Common myeloid progenitor, CD34-positive (primary cell): ENCODE measurements at regions not wholly inside any gene's neighbourhood (a gene's known extent, or its start where the extent isn't known, plus 50 kb on each side); places are given as distances from the start of the nearest gene placed in this dataset.

Experiments
- CTCF ChIA-PET: fragments of 350-600 bp; sonication (Branson Sonifier 250); formaldehyde crosslinking; loops from one replicate; lab custom pipeline; 2021; ENCODE audit warnings: antibody characterized with exemption; lab: Charles Lee
- POLR2A ChIA-PET: fragments of 350-600 bp; sonication (Branson Sonifier 250); formaldehyde crosslinking; loops from one replicate; lab custom pipeline; 2021; ENCODE audit warnings: antibody characterized with exemption; lab: Charles Lee
- DNase-seq, 3 donors: peaks; one replicate each; pipeline versions ENCODE4 v3.0.0 to v3.0.0-alpha.2; 2013
- H3K27ac ChIP-seq, 2 experiments: 1 replicate in 1 of 2; 2 replicates in 1 of 2; pipeline ENCODE4 v1.7.0; 2013; ENCODE audit warnings: inconsistent platforms in 2 of 2, low read length in 2 of 2, mild to moderate bottlenecking in 2 of 2, low read depth in 1 of 2, moderate library complexity in 1 of 2; ENCODE audit not compliant: severe bottlenecking in 2 of 2, insufficient read depth in 1 of 2, poor library complexity in 1 of 2
- H3K27me3 ChIP-seq, 5 experiments: replicated peaks in 2 of 5; 1 replicate in 3 of 5; 2 replicates in 2 of 5; pipeline versions ENCODE4 v1.6.1 to v1.7.0; 2013; ENCODE audit warnings: low read length in 4 of 5, mild to moderate bottlenecking in 2 of 5, moderate library complexity in 2 of 5, inconsistent platforms in 1 of 5; ENCODE audit not compliant: insufficient read depth in 5 of 5, control insufficient read depth in 4 of 5
- H3K36me3 ChIP-seq, 4 experiments: 1 replicate in 2 of 4; 2 replicates in 2 of 4; pipeline versions ENCODE4 v1.6.1 to v1.7.0; 2013; ENCODE audit warnings: low read length in 3 of 4, control low read depth in 1 of 4, mild to moderate bottlenecking in 1 of 4; ENCODE audit not compliant: control insufficient read depth in 4 of 4, insufficient read depth in 4 of 4
- H3K4me1 ChIP-seq, 4 experiments: 1 replicate in 3 of 4; 2 replicates in 1 of 4; pipeline versions ENCODE4 v1.6.1 to v1.7.1; 2013; ENCODE audit warnings: low read length in 3 of 4, mild to moderate bottlenecking in 3 of 4, control low read depth in 1 of 4, inconsistent platforms in 1 of 4, moderate library complexity in 1 of 4; ENCODE audit not compliant: control insufficient read depth in 4 of 4, insufficient read depth in 4 of 4; ENCODE audit errors: control extremely low read depth in 1 of 4
- H3K4me3 ChIP-seq, 7 experiments: 1 replicate in 4 of 7; 2 replicates in 3 of 7; pipeline versions ENCODE4 v1.5.1 to v1.7.0; 2013; ENCODE audit warnings: mild to moderate bottlenecking in 7 of 7, low read length in 6 of 7, moderate library complexity in 6 of 7, inconsistent platforms in 2 of 7, low read depth in 2 of 7, control low read depth in 1 of 7; ENCODE audit not compliant: insufficient read depth in 4 of 7, control insufficient read depth in 1 of 7; ENCODE audit errors: extremely low read depth in 1 of 7
- H3K9me3 ChIP-seq, 5 experiments: 1 replicate in 4 of 5; 2 replicates in 1 of 5; pipeline versions ENCODE4 v1.6.1 to v1.7.1; 2013; ENCODE audit warnings: low read length in 4 of 5, mild to moderate bottlenecking in 2 of 5, inconsistent platforms in 1 of 5, low read depth in 1 of 5, moderate library complexity in 1 of 5; ENCODE audit not compliant: control insufficient read depth in 4 of 5, insufficient read depth in 2 of 5; ENCODE audit errors: control extremely low read depth in 1 of 5
- WGBS: methylation state at CpG from one replicate; pipeline ENCODE4 v1.1.5; 2013; ENCODE audit not compliant: insufficient coverage; 5-methylcytosine and 5-hydroxymethylcytosine counted together

- Histone ChIP-seq H3K36me3 (no peaks in the 10 kb centered on the region), H3K27me3 (no peaks in the 10 kb centered on the region), H3K4me3 (no peak overlapping the region), H3K4me1 (no peaks in the 10 kb centered on the region), H3K27ac (no peak overlapping the region), H3K9me3 (peaks cover 0 to 3% (median 0%) of the 10 kb centered on the region in 5 experiments)
- WGBS = 100% methylated on average over 1 of the region's 2 CpGs
- CTCF ChIA-PET = no interaction called here
- POLR2A ChIA-PET = no interaction called here
- no peak for DNase-seq
These were observed 201.4 kb downstream of the ZNF462 start for GRCh38 chr9:107064378-107064777.

GRCh38 chr9:107065549-107065948 lies 202.6 kb downstream of the ZNF462 start:
- 100% methylated on average over 1 of the region's 2 CpGs for whole genome bisulfite sequencing
- DNase-seq = no peak
- no peak overlapping the region for H3K27ac ChIP-seq
- peaks cover 0 to 3% (median 0%) of the 10 kb centered on the region in 5 experiments for H3K9me3 ChIP-seq
- H3K4me3 ChIP-seq = no peak overlapping the region
- H3K36me3 ChIP-seq = no peaks in the 10 kb centered on the region
- H3K27me3 ChIP-seq = no peaks in the 10 kb centered on the region
- POLR2A ChIA-PET = no interaction called here
- H3K4me1 ChIP-seq = no peaks in the 10 kb centered on the region
- CTCF ChIA-PET = no interaction called here

GRCh38 chr9:107067739-107068416 lies 204.9 kb downstream of the ZNF462 start:
- no peak for DNase-seq
- H3K4me3 ChIP-seq = no peak overlapping the region
- ChIA-PET CTCF (no interaction called here), POLR2A (no interaction called here)
- H3K4me1 ChIP-seq = no peaks in the 10 kb centered on the region
- no peaks in the 10 kb centered on the region for H3K9me3 ChIP-seq
- WGBS = 96% methylated on average over 4 of the region's 6 CpGs
- no peaks in the 10 kb centered on the region for H3K27me3 ChIP-seq
- H3K36me3 ChIP-seq = no peaks in the 10 kb centered on the region
- no peak overlapping the region for H3K27ac ChIP-seq

GRCh38 chr9:107068581-107068980 lies 205.6 kb downstream of the ZNF462 start:
- Histone ChIP-seq H3K4me3 (no peak overlapping the region), H3K36me3 (no peaks in the 10 kb centered on the region), H3K27ac (no peak overlapping the region), H3K27me3 (no peaks in the 10 kb centered on the region), H3K9me3 (no peaks in the 10 kb centered on the region), H3K4me1 (no peaks in the 10 kb centered on the region)
- no peak for DNase-seq
- POLR2A ChIA-PET = no interaction called here
- CTCF ChIA-PET = interaction anchor here (1.2 kb wide), 1 partner anchor 147 kb away, joined by 3 read pairs; no protein-coding TSS in a partner anchor
- WGBS = 100% methylated on average over 1 of the region's 2 CpGs

- WGBS = 83% methylated on average over 1 of the region's 1 CpG
- Histone ChIP-seq H3K4me3 (no peak overlapping the region), H3K4me1 (no peaks in the 10 kb centered on the region), H3K9me3 (no peaks in the 10 kb centered on the region), H3K27me3 (no peaks in the 10 kb centered on the region), H3K27ac (no peak overlapping the region), H3K36me3 (no peaks in the 10 kb centered on the region)
- CTCF ChIA-PET = no interaction called here
- DNase-seq = no peak
- POLR2A ChIA-PET = no interaction called here
These were observed 207.6 kb downstream of the ZNF462 start for GRCh38 chr9:107070586-107070985.

- H3K9me3 ChIP-seq = no peaks in the 10 kb centered on the region
- H3K27me3 ChIP-seq = no peaks in the 10 kb centered on the region
- no peaks in the 10 kb centered on the region for H3K4me1 ChIP-seq
- no peak overlapping the region for H3K27ac ChIP-seq
- H3K4me3 ChIP-seq = no peak overlapping the region
- no CpG with 5 or more reads among the region's 1 CpG for WGBS
- POLR2A ChIA-PET = no interaction called here
- CTCF ChIA-PET = no interaction called here
- DNase-seq = no peak
- no peaks in the 10 kb centered on the region for H3K36me3 ChIP-seq
These were observed 205.0 kb upstream of the RAD23B start for GRCh38 chr9:107078061-107078460.

GRCh38 chr9:107079589-107079988 lies 203.5 kb upstream of the RAD23B start:
- Histone ChIP-seq H3K27me3 (no peaks in the 10 kb centered on the region), H3K4me1 (no peaks in the 10 kb centered on the region), H3K9me3 (no peaks in the 10 kb centered on the region), H3K4me3 (no peak overlapping the region), H3K36me3 (no peaks in the 10 kb centered on the region), H3K27ac (no peak overlapping the region)
- no peak for DNase-seq
- WGBS = 100% methylated on average over 1 of the region's 1 CpG
- ChIA-PET CTCF (no interaction called here), POLR2A (no interaction called here)
